ENCODE measurements at regions not wholly inside any gene's neighbourhood (a gene's known extent, or its start where the extent isn't known, plus 50 kb on each side); places are given as distances from the start of the nearest gene placed in this dataset.

- DNase-seq = no peak
Measured at GRCh38 chr3:24598695-24599470, 104.2 kb upstream of the THRB start.

GRCh38 chr3:24601066-24601939 lies 106.7 kb upstream of the THRB start:
- DNase-seq = no peak

- DNase-seq = no peak
Measured at GRCh38 chr3:24604215-24604614, 109.6 kb upstream of the THRB start.

GRCh38 chr3:24605511-24606028 lies 110.9 kb upstream of the THRB start:
- no peak for DNase-seq

- no peak for DNase-seq
Measured at GRCh38 chr3:24607281-24607680, 112.6 kb upstream of the THRB start.

- DNase-seq = no peak
Measured at GRCh38 chr3:24608701-24609390, 114.2 kb upstream of the THRB start.

- no peak for DNase-seq
Measured at GRCh38 chr3:24614359-24614758, 119.7 kb upstream of the THRB start.

GRCh38 chr3:24615177-24615576 lies 120.5 kb upstream of the THRB start:
- DNase-seq = no peak

- DNase-seq = no peak
Measured at GRCh38 chr3:24616110-24616829, 121.6 kb upstream of the THRB start.

GRCh38 chr3:24622138-24622537 lies 127.5 kb upstream of the THRB start:
- DNase-seq = no peak

- no peak for DNase-seq
Measured at GRCh38 chr3:24622696-24623225, 128.1 kb upstream of the THRB start.

- no peak for DNase-seq
Measured at GRCh38 chr3:24623657-24624056, 129.0 kb upstream of the THRB start.

GRCh38 chr3:24624938-24625681 lies 130.5 kb upstream of the THRB start:
- DNase-seq = no peak

GRCh38 chr3:24628523-24629258 lies 134.0 kb upstream of the THRB start:
- no peak for DNase-seq

- DNase-seq = no peak
Measured at GRCh38 chr3:24631481-24631880, 136.8 kb upstream of the THRB start.

- no peak for DNase-seq
Measured at GRCh38 chr3:24639061-24639460, 144.4 kb upstream of the THRB start.

GRCh38 chr3:24639481-24640329 lies 145.1 kb upstream of the THRB start:
- no peak for DNase-seq

GRCh38 chr3:24640330-24640877 lies 145.8 kb upstream of the THRB start:
- DNase-seq = no peak

GRCh38 chr3:24641628-24642027 lies 147.0 kb upstream of the THRB start:
- no peak for DNase-seq

- DNase-seq = no peak
Measured at GRCh38 chr3:24645047-24645446, 150.4 kb upstream of the THRB start.

Measured in CD4-positive, alpha-beta T cell treated with Interleukin-4 for 1 hour (primary cell).